Chondrocyte (in vitro differentiated cells): ENCODE measurements at regions not wholly inside any gene's neighbourhood (a gene's known extent, or its start where the extent isn't known, plus 50 kb on each side); places are given as distances from the start of the nearest gene placed in this dataset.

Experiments
- DNase-seq: peaks from one replicate; pipeline ENCODE4 v3.0.0; 2021; ENCODE audit warnings: mixed read lengths, low spot score
- H3K27ac Mint-ChIP-seq: one replicate; pipeline ENCODE4 v1.8.0; 2021; ENCODE audit warnings: mild to moderate bottlenecking, moderate library complexity, mixed read lengths; ENCODE audit not compliant: unreplicated experiment
- H3K27me3 Mint-ChIP-seq: 2 replicates; pipeline ENCODE4 v1.8.0; 2021; ENCODE audit warnings: low read depth, mixed read lengths
- H3K36me3 Mint-ChIP-seq: 2 replicates; pipeline ENCODE4 v1.8.0; 2021; ENCODE audit warnings: low read depth, mixed read lengths
- H3K4me1 Mint-ChIP-seq: 2 replicates; pipeline ENCODE4 v1.8.0; 2021; ENCODE audit warnings: low read depth, mild to moderate bottlenecking, mixed read lengths
- H3K4me3 Mint-ChIP-seq: one replicate; pipeline ENCODE4 v1.8.0; 2021; ENCODE audit warnings: mild to moderate bottlenecking, moderate library complexity, mixed read lengths; ENCODE audit not compliant: unreplicated experiment
- H3K9me3 Mint-ChIP-seq: 2 replicates; pipeline ENCODE4 v1.8.0; 2021; ENCODE audit warnings: low read depth, mixed read lengths
- TF ChIP-seq, protein P1 (sequence below): fragments of 200-600 bp; sonication (generic); IDR thresholded peaks from 2 replicates; pipeline ENCODE4 v1.5.0; 2021; ENCODE audit warnings: antibody characterized with exemption, mild to moderate bottlenecking, moderate library complexity

DNA sequence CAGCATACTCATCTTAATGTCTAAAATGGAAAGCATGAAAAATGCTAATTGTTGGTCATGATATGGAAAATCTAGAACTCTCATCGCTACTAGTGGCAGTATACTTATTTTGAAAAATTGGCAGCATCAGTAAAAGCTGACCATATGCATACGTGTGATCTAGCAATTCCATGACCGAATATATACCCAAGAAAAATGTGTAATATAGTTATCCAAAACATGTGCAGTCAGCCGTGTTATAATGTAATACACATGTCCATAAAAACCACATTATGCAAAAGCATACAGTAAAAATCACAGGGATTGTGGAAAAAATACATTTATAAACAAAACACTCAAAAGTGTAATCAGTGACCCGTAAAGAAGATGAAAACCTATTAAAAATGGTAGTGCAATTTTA is 439.0 kb downstream of the SH2D4B start:
- TF ChIP-seq, protein P1, sequence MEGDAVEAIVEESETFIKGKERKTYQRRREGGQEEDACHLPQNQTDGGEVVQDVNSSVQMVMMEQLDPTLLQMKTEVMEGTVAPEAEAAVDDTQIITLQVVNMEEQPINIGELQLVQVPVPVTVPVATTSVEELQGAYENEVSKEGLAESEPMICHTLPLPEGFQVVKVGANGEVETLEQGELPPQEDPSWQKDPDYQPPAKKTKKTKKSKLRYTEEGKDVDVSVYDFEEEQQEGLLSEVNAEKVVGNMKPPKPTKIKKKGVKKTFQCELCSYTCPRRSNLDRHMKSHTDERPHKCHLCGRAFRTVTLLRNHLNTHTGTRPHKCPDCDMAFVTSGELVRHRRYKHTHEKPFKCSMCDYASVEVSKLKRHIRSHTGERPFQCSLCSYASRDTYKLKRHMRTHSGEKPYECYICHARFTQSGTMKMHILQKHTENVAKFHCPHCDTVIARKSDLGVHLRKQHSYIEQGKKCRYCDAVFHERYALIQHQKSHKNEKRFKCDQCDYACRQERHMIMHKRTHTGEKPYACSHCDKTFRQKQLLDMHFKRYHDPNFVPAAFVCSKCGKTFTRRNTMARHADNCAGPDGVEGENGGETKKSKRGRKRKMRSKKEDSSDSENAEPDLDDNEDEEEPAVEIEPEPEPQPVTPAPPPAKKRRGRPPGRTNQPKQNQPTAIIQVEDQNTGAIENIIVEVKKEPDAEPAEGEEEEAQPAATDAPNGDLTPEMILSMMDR, result no peak
- H3K36me3 Mint-ChIP-seq, result no peaks in the 10 kb centered on the region
- no peak for DNase-seq
- H3K4me1 Mint-ChIP-seq, result no peaks in the 10 kb centered on the region
- H3K9me3 Mint-ChIP-seq, result no peaks in the 10 kb centered on the region
- H3K4me3 Mint-ChIP-seq, result no peak overlapping the region
- no peak overlapping the region for H3K27ac Mint-ChIP-seq
- peaks cover 3% of the 10 kb centered on the region for H3K27me3 Mint-ChIP-seq

GRCh38 chr10:80985102-80985501 is 447.4 kb downstream of the SH2D4B start:
- no peaks in the 10 kb centered on the region for H3K36me3 Mint-ChIP-seq
- TF ChIP-seq, protein P1, result no peak
- H3K9me3 Mint-ChIP-seq, result no peaks in the 10 kb centered on the region
- no peak overlapping the region for H3K4me3 Mint-ChIP-seq
- no peaks in the 10 kb centered on the region for H3K27me3 Mint-ChIP-seq
- no peaks in the 10 kb centered on the region for H3K4me1 Mint-ChIP-seq
- no peak for DNase-seq
- H3K27ac Mint-ChIP-seq, result no peak overlapping the region

- H3K36me3 Mint-ChIP-seq, result no peaks in the 10 kb centered on the region
- DNase-seq, result no peak
- TF ChIP-seq, protein P1, result no peak
- peaks cover 7% of the 10 kb centered on the region for H3K9me3 Mint-ChIP-seq
- H3K4me1 Mint-ChIP-seq, result no peaks in the 10 kb centered on the region
- no peak overlapping the region for H3K4me3 Mint-ChIP-seq
- H3K27me3 Mint-ChIP-seq, result no peaks in the 10 kb centered on the region
- H3K27ac Mint-ChIP-seq, result no peak overlapping the region
These were observed 448.9 kb downstream of the SH2D4B start for GRCh38 chr10:80986596-80986995.

- DNase-seq, result no peak
- no peaks in the 10 kb centered on the region for H3K4me1 Mint-ChIP-seq
- TF ChIP-seq, protein P1, result no peak
- H3K4me3 Mint-ChIP-seq, result no peak overlapping the region
- H3K9me3 Mint-ChIP-seq, result peaks cover 21% of the 10 kb centered on the region
- no peaks in the 10 kb centered on the region for H3K27me3 Mint-ChIP-seq
- H3K27ac Mint-ChIP-seq, result no peak overlapping the region
- H3K36me3 Mint-ChIP-seq, result no peaks in the 10 kb centered on the region
These were observed 451.1 kb downstream of the SH2D4B start for GRCh38 chr10:80988755-80989154.

GRCh38 chr10:80996615-80997193 is 459.0 kb downstream of the SH2D4B start:
- TF ChIP-seq, protein P1, result no peak
- DNase-seq, result no peak
- no peaks in the 10 kb centered on the region for H3K36me3 Mint-ChIP-seq
- H3K4me3 Mint-ChIP-seq, result no peak overlapping the region
- H3K27me3 Mint-ChIP-seq, result peaks cover 1% of the 10 kb centered on the region
- no peak overlapping the region for H3K27ac Mint-ChIP-seq
- no peaks in the 10 kb centered on the region for H3K4me1 Mint-ChIP-seq
- H3K9me3 Mint-ChIP-seq, result peaks cover 24% of the 10 kb centered on the region
